COLO668 (cell line): ENCODE measurements at regions not wholly inside any gene's neighbourhood (a gene's known extent, or its start where the extent isn't known, plus 50 kb on each side); places are given as distances from the start of the nearest gene placed in this dataset.
"Not testable (repeated sequence)": the region's sequence is repeated elsewhere in the genome, so short reads cannot be mapped to it uniquely, and the experiment has no call there.

ENCODE experiments used
- DNase-seq: peaks from one replicate; lab custom pipeline; 2025; ENCODE audit not compliant: unreplicated experiment; lab: John Stamatoyannopoulos, UW

DNA sequence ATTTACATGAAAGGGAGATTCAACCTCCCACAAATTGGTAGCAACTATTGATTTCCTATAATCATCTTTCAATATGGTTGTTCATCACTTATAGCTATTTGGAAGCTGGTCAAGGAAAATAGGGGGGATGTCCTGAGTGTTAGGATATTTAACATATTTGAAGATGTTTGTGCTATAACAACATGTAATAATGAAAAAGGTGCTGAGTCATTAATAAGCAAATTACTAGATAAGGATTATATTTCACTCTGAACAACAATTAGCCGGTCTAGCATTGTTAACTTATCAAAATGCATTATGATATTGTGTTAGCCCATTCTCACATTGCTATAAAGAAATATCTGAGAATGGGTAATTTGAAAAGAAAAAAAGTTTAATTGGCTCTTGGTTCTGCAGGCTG, 225.8 kb upstream of the ARPP21 start:
- DNase-seq, result no peak

DNA sequence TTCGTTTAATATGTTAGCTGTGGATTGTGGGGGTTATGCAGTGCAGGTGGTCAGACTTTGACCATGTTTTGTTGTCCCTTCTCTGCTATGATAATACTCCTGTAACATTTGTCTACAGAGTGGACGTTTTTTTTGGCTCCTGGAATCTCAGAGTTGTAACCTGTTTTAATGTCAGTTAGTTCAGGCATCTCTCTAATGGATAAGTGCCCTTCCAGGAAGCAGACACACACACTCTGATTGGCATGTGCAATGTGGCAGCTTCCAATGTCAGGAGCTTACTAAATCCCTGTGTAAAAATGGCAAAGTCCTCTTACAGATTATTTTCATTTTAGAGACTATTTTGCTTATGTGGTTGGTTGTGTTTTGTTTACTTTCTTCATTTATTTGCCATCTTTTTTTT, 222.2 kb upstream of the ARPP21 start:
- no peak for DNase-seq

DNA sequence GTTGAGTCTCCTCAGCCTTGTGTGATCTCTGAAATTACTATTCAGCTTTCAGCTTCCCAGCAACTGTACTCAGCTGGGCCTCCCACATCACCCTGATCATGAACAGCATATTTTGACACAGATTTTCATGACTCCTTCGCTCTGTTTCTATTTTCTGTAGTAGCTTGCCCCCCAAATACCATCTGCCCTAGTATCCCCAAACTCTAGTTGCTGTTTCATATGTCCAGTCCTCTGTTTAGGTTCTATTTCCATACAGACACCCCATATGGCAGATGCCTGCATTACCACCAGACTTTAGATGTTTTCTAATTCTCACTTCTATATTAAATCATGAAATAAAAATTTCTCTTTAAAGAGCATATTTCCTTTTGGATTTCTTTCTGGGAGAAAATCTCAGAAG, 217.2 kb upstream of the ARPP21 start:
- no peak for DNase-seq

DNA sequence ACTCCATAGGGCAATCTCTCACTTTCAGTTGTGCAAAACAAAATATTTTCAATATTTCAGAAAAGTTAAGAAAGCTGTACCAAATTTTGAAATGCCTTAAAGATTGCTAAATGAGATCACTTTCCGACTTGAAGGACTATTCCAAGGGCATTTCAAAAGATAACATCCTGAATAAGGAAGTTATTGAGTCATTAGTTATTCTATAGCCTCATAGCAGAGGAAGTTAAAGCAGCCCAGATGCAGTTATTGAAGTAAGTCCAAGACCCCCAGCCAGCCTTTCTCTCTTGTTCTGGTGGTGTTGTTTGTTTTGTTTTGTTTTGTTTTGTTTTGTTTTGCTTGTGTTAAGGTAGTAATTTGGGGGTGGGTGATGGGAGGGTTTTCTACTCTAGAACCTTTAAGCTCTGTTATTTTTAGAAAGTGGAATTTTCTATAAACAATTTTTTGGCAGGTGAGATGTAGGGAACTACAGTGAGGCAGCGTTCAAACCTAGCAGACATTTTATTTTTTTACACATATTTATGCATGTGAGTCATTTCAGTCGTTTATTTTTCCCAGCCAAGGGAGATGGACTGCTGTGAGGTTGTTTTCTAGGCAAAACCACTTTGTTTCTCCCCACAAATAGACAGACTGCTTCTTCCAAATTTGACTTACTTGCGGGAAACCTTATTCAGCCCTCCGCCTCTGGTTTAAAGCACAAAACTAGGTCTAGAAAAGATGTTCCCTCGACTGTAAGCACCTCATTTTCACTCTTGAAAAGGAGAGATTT, 216.3 kb upstream of the ARPP21 start:
- no peak for DNase-seq

GRCh38 chr3:35426366-35426958, 212.9 kb upstream of the ARPP21 start:
- DNase-seq, result no peak

DNA sequence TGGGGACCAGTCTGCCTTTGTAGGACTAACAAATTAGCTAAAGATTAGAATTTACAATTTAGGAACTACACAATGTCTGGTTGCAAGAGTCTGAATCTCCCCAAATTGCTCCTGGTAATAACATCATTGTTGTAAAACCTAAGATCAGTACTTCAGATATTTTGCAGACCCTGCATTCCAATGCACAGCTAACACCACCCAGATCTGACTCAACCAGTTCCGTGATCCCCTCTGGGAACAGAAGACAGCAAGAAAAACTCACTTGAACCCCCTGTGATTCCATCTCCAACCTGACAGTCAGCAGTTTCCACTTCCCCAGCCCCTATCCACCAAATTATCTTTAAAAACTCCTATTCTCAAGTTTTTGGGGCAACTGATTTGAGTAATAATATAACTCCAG, 201.9 kb upstream of the ARPP21 start:
- no peak for DNase-seq

GRCh38 chr3:35438101-35438500, 201.2 kb upstream of the ARPP21 start:
- DNase-seq, result no peak

- DNase-seq, result no peak
Observed at GRCh38 chr3:35439663-35440062, 199.7 kb upstream of the ARPP21 start.

DNA sequence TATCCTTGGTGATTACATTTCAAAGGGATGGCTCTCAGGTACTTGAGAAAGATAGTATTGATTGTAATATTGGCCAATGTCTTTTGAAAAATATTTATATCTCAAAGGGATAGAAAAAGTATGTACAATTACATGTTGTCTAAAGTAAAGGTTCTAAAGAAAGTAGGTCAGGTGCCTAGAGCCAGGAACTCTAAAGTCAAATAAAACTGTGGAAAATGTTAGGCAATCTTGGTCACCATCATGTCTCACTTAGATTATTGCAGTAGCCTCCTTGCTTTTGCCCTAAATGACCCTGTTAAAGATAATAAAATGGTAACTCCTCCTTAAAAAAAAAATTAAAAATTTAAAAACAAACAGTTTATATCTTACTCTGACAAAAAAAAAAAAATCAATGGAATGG, 198.5 kb upstream of the ARPP21 start:
- DNase-seq, result no peak

GRCh38 chr3:35446896-35447295, 192.4 kb upstream of the ARPP21 start:
- DNase-seq, result no peak

GRCh38 chr3:35448121-35448520, 191.2 kb upstream of the ARPP21 start:
- no peak for DNase-seq

DNA sequence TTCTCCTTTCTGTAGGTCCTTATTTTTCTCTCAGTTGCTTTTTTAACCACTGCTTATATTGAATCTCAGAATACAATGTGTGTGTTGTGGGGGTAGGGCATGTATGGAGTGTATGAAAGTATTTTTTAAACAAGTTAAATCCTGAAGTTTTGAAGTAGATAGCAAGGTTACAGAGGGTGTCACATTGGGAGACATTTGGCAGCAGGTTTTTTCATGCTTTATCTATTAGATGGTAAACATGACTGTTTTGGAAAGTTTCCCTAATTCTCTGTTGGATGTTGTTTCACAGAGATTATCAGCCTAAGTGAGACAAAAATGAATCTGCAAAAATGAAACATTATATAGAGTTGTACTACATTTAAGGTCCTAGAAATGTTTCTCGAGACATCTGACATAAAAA, 190.6 kb upstream of the ARPP21 start:
- DNase-seq, result no peak

DNA sequence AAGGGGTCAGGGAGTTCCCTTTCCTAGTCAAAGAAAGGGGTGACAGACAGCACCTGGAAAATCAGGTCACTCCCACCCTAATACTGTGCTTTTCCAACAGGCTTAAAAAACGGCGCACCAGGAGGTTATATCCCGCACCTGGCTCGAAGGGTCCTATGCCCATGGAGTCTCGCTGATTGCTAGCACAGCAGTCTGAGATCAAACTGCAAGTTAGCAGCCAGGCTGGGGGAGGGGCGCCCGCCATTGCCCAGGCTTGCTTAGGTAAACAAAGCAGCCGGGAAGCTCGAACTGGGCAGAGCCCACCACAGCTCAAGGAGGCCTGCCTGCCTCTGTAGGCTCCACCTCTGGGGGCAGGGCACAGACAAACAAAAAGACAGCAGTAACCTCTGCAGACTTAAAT, 184.5 kb upstream of the ARPP21 start:
- not testable (repeated sequence) for DNase-seq

GRCh38 chr3:35473956-35474355, 165.4 kb upstream of the ARPP21 start:
- no peak for DNase-seq

DNA sequence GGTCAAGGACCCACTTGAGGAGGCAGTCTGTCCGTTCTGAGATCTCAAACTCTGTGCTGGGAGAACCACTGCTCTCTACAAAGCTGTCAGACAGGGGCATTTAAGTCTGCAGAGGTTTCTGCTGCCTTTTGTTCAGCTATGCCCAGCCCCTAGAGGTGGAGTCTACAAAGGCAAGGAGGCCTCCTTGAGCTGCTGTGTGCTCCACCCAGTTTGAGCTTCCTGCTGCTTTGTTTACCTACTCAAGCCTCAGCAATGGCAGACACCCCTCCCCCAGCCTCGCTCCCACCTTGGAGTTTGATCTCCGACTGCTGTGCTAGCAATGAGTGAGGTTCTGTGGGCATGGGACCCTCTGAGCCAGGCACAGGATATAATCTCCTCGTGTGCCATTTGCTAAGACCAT, 156.8 kb upstream of the ARPP21 start:
- not testable (repeated sequence) for DNase-seq

DNA sequence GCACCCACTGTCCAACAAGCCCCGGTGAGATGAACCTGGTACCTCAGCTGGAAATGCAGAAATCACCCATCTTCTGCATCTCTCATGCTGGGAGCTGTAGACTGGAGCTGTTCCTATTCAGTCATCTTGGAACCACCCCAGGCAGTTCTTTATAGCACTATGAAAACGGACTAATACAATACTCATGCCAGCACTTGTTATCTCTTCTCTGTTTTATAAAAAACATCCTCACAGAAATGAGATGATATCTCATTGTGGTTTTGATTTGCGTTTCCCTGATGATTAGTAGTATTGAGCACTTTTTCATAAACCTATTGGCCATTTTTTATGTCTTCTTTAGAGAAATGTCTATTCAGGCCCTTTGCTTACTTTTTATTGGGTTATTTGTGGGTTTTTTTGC, 156.2 kb upstream of the ARPP21 start:
- no peak for DNase-seq

DNA sequence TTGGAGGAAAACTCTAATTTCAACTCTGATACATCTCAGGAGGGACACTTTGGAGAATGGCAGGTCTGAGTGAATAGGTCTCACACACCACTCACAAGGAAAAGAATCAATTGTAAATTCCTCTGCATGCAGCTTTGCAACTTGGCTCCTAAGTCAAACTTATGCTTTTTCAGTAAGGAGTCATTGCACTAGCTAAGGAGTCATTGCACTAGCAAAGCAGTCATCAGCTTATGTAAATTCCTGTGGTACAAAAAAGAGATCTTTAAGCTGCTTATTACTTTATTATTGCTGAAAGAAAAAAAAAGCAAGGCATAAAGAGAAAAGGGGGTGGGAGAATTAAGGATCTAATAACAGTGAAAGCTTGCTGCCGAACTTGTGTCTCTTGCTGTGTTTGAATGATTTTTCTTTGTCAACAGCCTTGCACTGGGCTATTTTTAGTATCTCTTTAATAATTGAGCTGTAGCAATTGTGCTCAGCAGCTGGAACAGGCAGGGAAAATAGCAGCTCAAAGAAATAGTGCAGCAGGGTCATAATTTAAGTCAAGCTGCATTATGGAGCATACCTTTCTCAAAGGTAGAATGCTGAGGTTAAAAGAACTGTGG, 154.3 kb upstream of the ARPP21 start:
- DNase-seq, result no peak

- DNase-seq, result no peak
Observed at GRCh38 chr3:35486295-35486694, 153.0 kb upstream of the ARPP21 start.

DNA sequence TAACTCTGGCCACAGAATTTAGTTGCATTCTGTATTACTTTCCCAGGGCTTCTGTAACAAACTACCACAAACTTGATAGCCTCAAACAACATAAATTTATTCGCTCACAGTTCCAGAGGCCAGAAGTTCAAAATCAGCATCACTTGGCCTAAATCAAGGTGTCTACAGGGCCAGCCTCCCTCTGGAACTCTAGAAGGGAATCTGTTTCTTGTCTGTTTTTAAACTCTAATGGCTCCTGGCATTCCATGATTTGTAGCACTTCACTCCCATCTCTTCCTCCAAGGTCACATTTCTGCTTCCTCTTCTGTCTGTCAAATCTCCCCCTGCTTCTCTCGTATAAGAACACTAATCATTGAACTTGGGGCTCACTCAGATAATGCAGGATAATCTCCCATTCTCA, 151.9 kb upstream of the ARPP21 start:
- no peak for DNase-seq

- DNase-seq, result no peak
Observed at GRCh38 chr3:35488526-35488925, 150.8 kb upstream of the ARPP21 start.

GRCh38 chr3:35492841-35493240, 146.5 kb upstream of the ARPP21 start:
- DNase-seq, result no peak

- DNase-seq, result no peak
Observed at GRCh38 chr3:35498506-35499210, 140.7 kb upstream of the ARPP21 start.
